Neural progenitor cell (in vitro differentiated cells): ENCODE measurements at regions not wholly inside any gene's neighbourhood (a gene's known extent, or its start where the extent isn't known, plus 50 kb on each side); places are given as distances from the start of the nearest gene placed in this dataset.

ENCODE experiments used
- DNase-seq: peaks from one replicate; pipeline ENCODE4 v3.0.0-alpha.2; 2016; ENCODE audit warnings: low spot score
- H2AFZ ChIP-seq: fragments of 200-600 bp; sonication (generic); replicated peaks from 2 replicates; pipeline ENCODE4 v1.6.1; 2016; ENCODE audit warnings: antibody characterized with exemption
- H3F3A ChIP-seq: fragments of 200-600 bp; sonication (generic); 2 replicates; pipeline ENCODE4 v1.6.1; 2016; ENCODE audit warnings: antibody characterized with exemption, low read depth
- H3K27ac ChIP-seq: fragments of 200-600 bp; sonication (generic); 2 replicates; pipeline ENCODE4 v1.5.1; 2016; ENCODE audit warnings: mild to moderate bottlenecking
- H3K27me3 ChIP-seq: fragments of 200-600 bp; sonication (generic); 2 replicates; pipeline ENCODE4 v1.6.1; 2016; ENCODE audit warnings: mild to moderate bottlenecking, moderate library complexity
- H3K36me3 ChIP-seq: fragments of 200-600 bp; sonication (generic); 2 replicates; pipeline ENCODE4 v1.5.1; 2016
- H3K4me1 ChIP-seq: fragments of 200-600 bp; sonication (generic); 2 replicates; pipeline ENCODE4 v1.6.1; 2016; ENCODE audit warnings: mixed run types
- H3K4me2 ChIP-seq: fragments of 200-600 bp; sonication (generic); 2 replicates; pipeline ENCODE4 v1.6.1; 2016
- H3K4me3 ChIP-seq: fragments of 200-600 bp; sonication (generic); 2 replicates; pipeline ENCODE4 v1.5.1; 2016
- H3K79me2 ChIP-seq: fragments of 200-600 bp; sonication (generic); 2 replicates; pipeline ENCODE4 v1.6.1; 2016; ENCODE audit warnings: low read depth
- H3K9ac ChIP-seq: fragments of 200-600 bp; sonication (generic); 2 replicates; pipeline ENCODE4 v1.6.1; 2016
- H3K9me3 ChIP-seq: fragments of 200-600 bp; sonication (generic); 2 replicates; pipeline ENCODE4 v1.5.1; 2016; ENCODE audit warnings: low read depth
- H4K20me1 ChIP-seq: fragments of 200-600 bp; sonication (generic); 2 replicates; pipeline ENCODE4 v1.6.1; 2016; ENCODE audit warnings: low read depth
- H3K27ac Mint-ChIP-seq: 3 replicates; pipeline ENCODE4 v1.8.0; 2021; ENCODE audit warnings: mixed read lengths
- H3K27me3 Mint-ChIP-seq: 2 replicates; pipeline ENCODE4 v1.8.0; 2022; ENCODE audit warnings: low read depth, mild to moderate bottlenecking, inconsistent platforms, moderate library complexity, mixed read lengths; ENCODE audit not compliant: insufficient read depth
- H3K36me3 Mint-ChIP-seq: 3 replicates; pipeline ENCODE4 v1.8.0; 2021; ENCODE audit warnings: mixed read lengths
- H3K4me1 Mint-ChIP-seq: 3 replicates; pipeline ENCODE4 v1.8.0; 2021; ENCODE audit warnings: mixed read lengths
- H3K4me3 Mint-ChIP-seq: 3 replicates; pipeline ENCODE4 v1.8.0; 2021; ENCODE audit warnings: mild to moderate bottlenecking, moderate library complexity, mixed read lengths
- H3K9me3 Mint-ChIP-seq: 3 replicates; pipeline ENCODE4 v1.8.0; 2020; ENCODE audit warnings: mixed read lengths
- CTCF ChIP-seq: fragments of 200-600 bp; sonication (generic); IDR thresholded peaks from 2 replicates; pipeline ENCODE4 v1.5.1; 2017; ENCODE audit warnings: antibody characterized with exemption, mild to moderate bottlenecking
- EZH2 ChIP-seq: fragments of 200-600 bp; sonication (generic); IDR thresholded peaks from 2 replicates; pipeline ENCODE4 v1.6.1; 2017; ENCODE audit warnings: antibody characterized with exemption, mild to moderate bottlenecking, moderate library complexity
- EZH2phosphoT487 ChIP-seq: fragments of 200-600 bp; sonication (generic); IDR thresholded peaks from 2 replicates; pipeline ENCODE4 v1.6.1; 2017; ENCODE audit warnings: antibody characterized with exemption

- TF ChIP-seq EZH2phosphoT487 (no peak), CTCF (no peak), EZH2 (no peak)
These were observed 266.2 kb downstream of the ABHD5 start for GRCh38 chr3:43956945-43957344.

GRCh38 chr3:43957553-43957952 lies 266.8 kb downstream of the ABHD5 start:
- Histone ChIP-seq H4K20me1 (no peaks in the 10 kb centered on the region), H3K27ac (no peak overlapping the region), H3K9ac (no peak overlapping the region), H3K36me3 (no peaks in the 10 kb centered on the region), H3K4me3 (no peak overlapping the region), H3K79me2 (no peaks in the 10 kb centered on the region), H3K9me3 (no peaks in the 10 kb centered on the region), H2AFZ (no peak overlapping the region), H3K4me2 (no peak overlapping the region), H3K27me3 (no peaks in the 10 kb centered on the region), H3K4me1 (peaks cover 25% of the 10 kb centered on the region), H3F3A (no peaks in the 10 kb centered on the region)
- Mint-ChIP-seq H3K4me3 (no peak overlapping the region), H3K27ac (no peak overlapping the region), H3K27me3 (peaks cover 4% of the 10 kb centered on the region), H3K36me3 (no peaks in the 10 kb centered on the region), H3K9me3 (no peaks in the 10 kb centered on the region), H3K4me1 (peaks cover 30% of the 10 kb centered on the region)
- TF ChIP-seq CTCF (no peak), EZH2phosphoT487 (no peak), EZH2 (no peak)
- no peak for DNase-seq

More at GRCh38 chr3:43956945-43957344, 266.2 kb downstream of the ABHD5 start:
- Histone ChIP-seq H3K79me2 (no peaks in the 10 kb centered on the region), H3K27me3 (no peaks in the 10 kb centered on the region), H3F3A (no peaks in the 10 kb centered on the region), H4K20me1 (no peaks in the 10 kb centered on the region), H3K4me1 (peaks cover 25% of the 10 kb centered on the region), H3K9ac (no peak overlapping the region), H3K9me3 (no peaks in the 10 kb centered on the region), H3K4me3 (no peak overlapping the region), H3K27ac (no peak overlapping the region), H3K36me3 (no peaks in the 10 kb centered on the region), H3K4me2 (no peak overlapping the region), H2AFZ (no peak overlapping the region)
- Mint-ChIP-seq H3K27ac (no peak overlapping the region), H3K27me3 (peaks cover 4% of the 10 kb centered on the region), H3K4me1 (peaks cover 30% of the 10 kb centered on the region), H3K36me3 (no peaks in the 10 kb centered on the region), H3K4me3 (no peak overlapping the region), H3K9me3 (no peaks in the 10 kb centered on the region)
- DNase-seq: no peak

- Mint-ChIP-seq H3K4me1 (peaks cover 30% of the 10 kb centered on the region), H3K9me3 (no peaks in the 10 kb centered on the region), H3K27me3 (peaks cover 4% of the 10 kb centered on the region), H3K36me3 (no peaks in the 10 kb centered on the region), H3K27ac (no peak overlapping the region), H3K4me3 (no peak overlapping the region)
- Histone ChIP-seq H3K36me3 (no peaks in the 10 kb centered on the region), H3K9me3 (no peaks in the 10 kb centered on the region), H4K20me1 (no peaks in the 10 kb centered on the region), H3K4me1 (peaks cover 25% of the 10 kb centered on the region), H3K27me3 (no peaks in the 10 kb centered on the region), H3K4me2 (no peak overlapping the region), H3F3A (no peaks in the 10 kb centered on the region), H2AFZ (no peak overlapping the region), H3K4me3 (no peak overlapping the region), H3K79me2 (no peaks in the 10 kb centered on the region), H3K27ac (no peak overlapping the region), H3K9ac (no peak overlapping the region)
- TF ChIP-seq CTCF: no peak
- no peak for TF ChIP-seq EZH2
- TF ChIP-seq EZH2phosphoT487: no peak
- no peak for DNase-seq
These were observed 267.4 kb downstream of the ABHD5 start for GRCh38 chr3:43958005-43958770.
